HG03066 (cell line): ENCODE measurements at regions not wholly inside any gene's neighbourhood (a gene's known extent, or its start where the extent isn't known, plus 50 kb on each side); places are given as distances from the start of the nearest gene placed in this dataset.
"Not testable (repeated sequence)": the region's sequence is repeated elsewhere in the genome, so short reads cannot be mapped to it uniquely, and the experiment has no call there.

Experiments used
- ATAC-seq: cut with Tn5 transposase; IDR thresholded peaks from one replicate; pipeline ENCODE4 v1.9.1; 2021; ENCODE audit warnings: low read depth; ENCODE audit not compliant: unreplicated experiment

DNA sequence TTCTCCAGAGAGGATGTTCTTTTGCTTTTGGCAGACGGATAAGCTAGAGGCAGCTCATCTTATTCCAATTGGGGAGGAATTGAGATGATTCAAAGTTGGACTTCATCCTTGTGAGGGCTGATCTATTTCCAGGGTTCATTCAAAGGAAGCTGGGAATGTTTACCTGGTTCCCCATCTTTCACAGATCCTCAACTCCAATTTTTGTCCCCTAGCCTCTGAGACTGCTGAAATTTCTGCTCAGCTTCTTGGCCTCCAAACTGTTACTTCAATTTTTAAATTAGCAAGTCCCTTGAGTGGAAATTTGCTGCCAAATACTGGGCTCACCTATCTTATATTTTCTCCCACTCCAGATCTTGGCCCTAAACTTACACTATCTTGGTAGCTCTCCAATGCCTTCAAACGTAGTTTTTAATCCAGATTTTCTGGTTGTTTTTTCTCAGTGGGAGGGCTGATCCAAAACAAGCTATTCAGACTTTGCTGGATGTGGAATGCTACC, 93.9 kb upstream of the NEK6 start:
- no peak for ATAC-seq

- no peak for ATAC-seq
These were observed 92.9 kb upstream of the NEK6 start for GRCh38 chr9:124164811-124165210.

GRCh38 chr9:124174433-124174832, 83.3 kb upstream of the NEK6 start:
- ATAC-seq = no peak

GRCh38 chr9:124177522-124177921, 80.2 kb upstream of the NEK6 start:
- not testable (repeated sequence) for ATAC-seq

GRCh38 chr9:124179196-124180071, 78.3 kb upstream of the NEK6 start:
- ATAC-seq = no peak

DNA sequence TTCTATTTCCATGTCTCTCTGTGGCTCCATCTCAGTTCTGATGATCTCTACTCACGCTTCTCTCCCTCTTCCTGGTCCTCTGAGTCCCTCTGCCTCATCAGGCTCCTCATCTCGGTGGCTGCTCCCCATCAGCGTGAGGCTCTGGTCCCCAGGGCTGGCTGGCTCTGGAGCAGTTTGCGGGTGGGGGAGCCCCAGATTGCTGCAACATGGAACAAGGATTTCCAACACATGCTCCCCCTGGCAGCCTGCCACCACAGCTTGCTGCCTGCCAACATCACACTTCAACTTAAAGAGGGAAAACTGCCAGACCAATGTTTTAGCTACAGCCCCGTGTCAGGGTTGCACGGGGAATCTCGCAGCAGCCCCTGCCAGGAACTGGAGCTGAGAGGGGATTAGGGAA, 77.2 kb upstream of the NEK6 start:
- ATAC-seq = no peak

GRCh38 chr9:124182741-124183140, 75.0 kb upstream of the NEK6 start:
- ATAC-seq = no peak

- no peak for ATAC-seq
These were observed 74.0 kb upstream of the NEK6 start for GRCh38 chr9:124183772-124184171.

- no peak for ATAC-seq
These were observed 72.3 kb upstream of the NEK6 start for GRCh38 chr9:124185413-124185812.

GRCh38 chr9:124187311-124187710, 70.4 kb upstream of the NEK6 start:
- ATAC-seq = no peak

DNA sequence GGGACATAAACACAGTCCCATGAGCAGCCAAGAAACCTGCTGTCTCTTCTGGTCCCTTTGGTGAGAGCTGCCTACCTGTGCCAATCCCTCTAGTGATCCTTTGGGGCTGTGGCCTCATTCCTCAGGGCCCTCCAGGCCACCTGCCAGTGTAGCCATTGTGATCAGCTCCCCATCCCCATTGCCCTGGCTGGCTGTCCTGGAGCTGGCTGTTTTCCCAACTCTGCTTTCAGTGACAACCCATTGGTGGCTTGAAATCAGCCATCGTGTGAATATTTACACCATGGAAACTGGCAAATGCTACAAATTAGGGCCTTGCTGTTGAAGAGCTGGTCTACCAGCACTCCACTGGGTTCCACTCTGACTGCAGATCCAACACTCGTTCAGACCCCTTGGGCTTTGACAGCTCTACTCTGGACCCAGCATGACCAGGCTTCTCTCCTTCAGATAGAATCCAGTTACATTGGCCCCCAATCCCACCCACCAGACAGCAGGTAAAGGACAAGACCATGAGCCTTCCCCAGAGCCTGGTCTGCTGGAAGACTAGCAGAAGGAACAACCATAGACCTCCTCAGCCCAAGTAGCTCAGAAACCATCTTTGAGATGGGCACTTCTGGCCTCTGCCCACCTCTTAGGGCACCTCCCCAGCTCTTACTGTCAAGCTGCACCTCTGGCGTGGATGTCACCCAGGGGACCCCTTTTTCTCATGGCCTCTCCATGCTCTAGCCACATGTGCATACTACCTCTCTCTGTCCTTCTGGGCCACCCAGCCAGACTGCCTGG, 69.2 kb upstream of the NEK6 start:
- ATAC-seq = no peak

DNA sequence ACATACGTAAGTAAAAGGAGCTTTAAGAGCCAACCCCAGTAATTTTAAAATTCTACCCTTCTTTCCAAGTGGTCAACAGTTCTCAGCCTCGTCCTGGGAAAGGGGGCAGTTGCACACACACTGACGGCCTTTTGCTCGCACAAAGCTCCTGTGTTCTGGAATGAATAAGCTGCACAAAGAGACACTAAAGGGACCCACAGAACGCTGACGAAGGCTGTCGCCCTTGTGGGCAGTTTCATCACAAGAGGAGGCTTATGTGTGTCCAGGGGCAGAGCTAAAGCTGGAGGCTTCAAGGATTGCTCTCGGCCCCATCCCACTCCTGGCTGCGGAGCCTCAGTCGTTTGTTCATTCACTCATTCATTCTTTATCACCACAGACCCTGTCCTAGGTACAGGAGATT, 67.0 kb upstream of the NEK6 start:
- ATAC-seq = no peak

GRCh38 chr9:124191691-124192395, 65.9 kb upstream of the NEK6 start:
- ATAC-seq = no peak

- no peak for ATAC-seq
These were observed 61.0 kb upstream of the NEK6 start for GRCh38 chr9:124196814-124197176.

- peak; percentile 52 for ATAC-seq
These were observed 60.3 kb upstream of the NEK6 start for GRCh38 chr9:124197177-124198095.

- ATAC-seq = no peak
These were observed 59.4 kb upstream of the NEK6 start for GRCh38 chr9:124198331-124198730.

- no peak for ATAC-seq
These were observed 58.8 kb upstream of the NEK6 start for GRCh38 chr9:124198948-124199347.

- no peak for ATAC-seq
These were observed 58.3 kb upstream of the NEK6 start for GRCh38 chr9:124199474-124199873.

DNA sequence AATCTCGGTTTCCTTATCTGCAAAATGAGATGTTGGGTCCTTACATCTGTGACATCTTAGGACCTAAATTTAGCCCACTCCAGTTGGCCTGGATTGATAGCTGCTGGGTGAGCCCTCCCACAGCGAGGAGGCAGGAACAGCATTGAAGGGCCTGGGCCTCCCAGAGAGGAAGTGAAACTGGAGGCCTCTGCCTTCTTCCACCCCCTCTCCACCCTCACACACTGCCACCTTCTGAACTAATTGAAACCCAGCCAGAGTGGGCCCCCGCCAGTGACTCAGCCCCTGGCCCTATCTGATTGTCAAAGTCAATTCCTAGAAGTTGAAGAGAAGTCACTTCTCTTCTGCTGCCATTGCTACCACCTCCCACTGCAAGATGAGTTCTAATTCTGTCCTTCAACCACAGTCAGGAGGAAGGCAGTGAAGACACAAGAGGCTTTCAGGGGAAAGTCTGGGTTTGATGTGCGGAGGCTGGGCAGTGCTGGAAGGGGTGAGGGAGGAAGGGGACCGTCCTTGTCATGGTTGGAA, 55.2 kb upstream of the NEK6 start:
- ATAC-seq = peak; percentile 68
